M059J (cell line): ENCODE measurements at regions not wholly inside any gene's neighbourhood (a gene's known extent, or its start where the extent isn't known, plus 50 kb on each side); places are given as distances from the start of the nearest gene placed in this dataset.
"Not testable (repeated sequence)": the region's sequence is repeated elsewhere in the genome, so short reads cannot be mapped to it uniquely, and the experiment has no call there.

Source experiments
- DNase-seq: peaks from one replicate; pipeline ENCODE4 v3.0.0-alpha.2; 2012; ENCODE audit warnings: low read depth

- no peak for DNase-seq
Measured at GRCh38 chrX:75673468-75673867, 111.6 kb downstream of the MAGEE2 start.

DNA sequence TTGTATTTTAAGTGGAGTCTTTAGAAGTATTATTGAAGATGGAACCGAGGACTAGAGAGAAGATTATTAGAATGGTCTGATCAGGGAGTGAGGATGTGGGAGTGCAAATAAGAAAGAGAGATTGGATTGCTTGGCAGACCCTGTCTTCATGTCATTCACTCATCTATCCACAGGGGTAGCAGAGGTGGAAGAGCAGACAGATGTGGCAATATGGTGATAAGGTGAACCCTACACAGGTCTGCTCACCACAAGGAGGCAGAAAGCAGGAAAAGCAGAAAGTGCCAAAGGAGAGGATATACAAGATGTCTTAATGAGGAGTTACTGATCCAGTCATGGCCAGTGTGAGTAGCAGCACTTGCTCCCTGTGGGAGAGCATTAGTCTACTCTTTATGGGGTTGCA lies 129.4 kb downstream of the MAGEE2 start:
- no peak for DNase-seq

GRCh38 chrX:75649829-75650228 lies 127.0 kb upstream of the ZDHHC15 start:
- no peak for DNase-seq

DNA sequence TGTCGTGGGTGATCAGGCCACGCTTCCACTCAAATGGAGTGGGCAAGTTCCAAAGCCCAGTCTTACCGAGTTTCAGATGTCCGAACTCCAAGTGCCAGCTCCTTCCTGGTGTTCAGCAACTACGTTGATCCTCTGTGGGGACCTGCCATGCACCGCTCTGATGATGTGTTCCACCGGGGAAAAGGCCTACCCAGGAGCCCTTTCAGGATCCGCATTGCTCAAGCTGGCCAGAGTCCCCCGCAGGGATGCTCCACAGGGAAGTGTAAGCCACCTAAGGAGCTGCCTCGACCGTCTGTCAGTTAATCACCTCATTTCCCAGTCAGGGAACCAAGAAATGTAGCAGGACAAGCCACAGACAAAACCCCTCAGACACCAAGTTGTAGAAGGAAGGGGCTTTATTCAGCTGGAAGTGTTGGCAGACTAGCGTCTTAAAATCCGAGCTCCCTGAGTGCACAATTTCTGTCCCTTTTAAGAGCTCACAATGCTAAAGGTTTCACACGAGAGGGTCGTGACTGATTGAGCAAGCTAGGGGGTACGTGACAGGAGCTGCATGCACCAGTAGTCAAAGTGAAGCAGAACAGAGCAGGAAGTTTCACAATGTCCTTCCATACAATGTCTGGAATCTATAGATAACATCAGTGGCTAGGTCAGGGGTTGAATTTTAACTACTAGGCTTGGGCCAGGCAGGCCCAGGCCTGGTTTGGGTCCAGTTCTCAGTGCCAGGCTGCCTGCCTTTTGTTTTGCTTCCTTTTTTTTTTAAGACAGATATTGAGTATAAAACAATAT lies 126.2 kb upstream of the ZDHHC15 start:
- DNase-seq, result no peak

DNA sequence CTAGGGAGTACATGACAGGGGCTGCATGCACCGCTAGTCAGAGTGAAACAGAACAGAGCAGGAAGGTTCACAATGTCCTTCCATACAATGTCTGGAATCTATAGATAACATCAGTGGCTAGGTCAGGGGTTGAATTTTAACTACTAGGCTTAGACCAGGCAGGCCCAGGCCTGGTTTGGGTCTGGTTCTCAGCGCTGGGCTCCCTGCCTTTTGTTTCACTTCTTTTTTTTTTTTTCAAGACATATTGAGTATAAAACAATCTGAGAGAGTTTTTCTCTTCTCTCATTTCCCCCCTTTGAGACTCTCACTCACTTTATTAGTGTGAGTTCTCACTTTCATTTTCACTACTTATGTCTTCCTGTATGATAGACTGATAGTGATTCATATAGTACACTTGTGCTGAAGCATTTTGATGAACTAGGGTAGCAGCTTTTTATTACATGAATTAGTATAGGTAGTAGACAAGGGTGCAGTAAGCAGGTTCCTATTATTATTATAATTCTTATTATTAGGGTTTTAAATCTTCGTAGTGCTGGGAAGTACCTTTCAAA lies 120.0 kb upstream of the ZDHHC15 start:
- DNase-seq, result no peak

- DNase-seq, result no peak
Measured at GRCh38 chrX:75638332-75638731, 115.5 kb upstream of the ZDHHC15 start.

GRCh38 chrX:75625232-75625631 lies 102.4 kb upstream of the ZDHHC15 start:
- DNase-seq, result no peak

GRCh38 chrX:75623535-75623934 lies 100.7 kb upstream of the ZDHHC15 start:
- DNase-seq, result no peak

DNA sequence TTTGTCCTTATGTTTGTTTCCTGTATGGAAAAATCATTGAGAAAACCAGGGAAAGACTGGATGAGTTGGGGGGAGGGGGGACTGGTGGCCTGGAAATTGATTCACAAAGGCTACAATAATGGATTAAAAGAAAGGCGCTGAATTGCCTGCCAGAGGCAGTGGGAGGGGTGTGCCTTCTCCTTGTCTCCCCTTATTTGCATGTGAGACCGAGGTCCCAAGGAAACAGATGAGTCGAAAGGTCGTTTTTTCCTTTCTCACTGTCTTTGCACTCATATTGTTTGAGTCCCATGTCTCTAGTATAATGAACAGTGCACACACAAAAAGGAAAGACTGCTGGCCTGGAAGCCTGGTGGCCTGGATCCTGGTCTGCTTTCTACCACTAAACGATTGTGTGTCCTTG lies 86.6 kb upstream of the ZDHHC15 start:
- no peak for DNase-seq

- peak; percentile 22 for DNase-seq
Measured at GRCh38 chrX:75603833-75604232, 81.0 kb upstream of the ZDHHC15 start.

DNA sequence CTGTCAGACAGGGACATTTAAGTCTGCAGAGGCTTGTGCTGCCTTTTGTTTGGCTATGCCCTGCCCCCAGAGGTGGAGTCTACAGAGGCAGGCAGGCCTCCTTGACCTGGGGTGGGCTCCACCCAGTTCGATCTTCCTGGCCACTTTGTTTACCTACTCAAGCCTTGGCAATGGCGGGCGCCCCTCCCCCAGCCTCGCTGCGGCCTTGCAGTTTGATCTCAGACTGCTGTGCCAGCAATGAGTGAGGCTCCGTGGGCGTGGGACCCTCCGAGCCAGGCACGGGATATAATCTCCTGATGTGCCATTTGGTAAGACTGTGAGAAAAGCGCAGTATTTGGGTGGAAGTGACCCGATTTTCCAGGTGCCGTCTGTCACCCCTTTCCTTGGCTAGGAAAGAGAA lies 79.2 kb upstream of the ZDHHC15 start:
- DNase-seq, result not testable (repeated sequence)

DNA sequence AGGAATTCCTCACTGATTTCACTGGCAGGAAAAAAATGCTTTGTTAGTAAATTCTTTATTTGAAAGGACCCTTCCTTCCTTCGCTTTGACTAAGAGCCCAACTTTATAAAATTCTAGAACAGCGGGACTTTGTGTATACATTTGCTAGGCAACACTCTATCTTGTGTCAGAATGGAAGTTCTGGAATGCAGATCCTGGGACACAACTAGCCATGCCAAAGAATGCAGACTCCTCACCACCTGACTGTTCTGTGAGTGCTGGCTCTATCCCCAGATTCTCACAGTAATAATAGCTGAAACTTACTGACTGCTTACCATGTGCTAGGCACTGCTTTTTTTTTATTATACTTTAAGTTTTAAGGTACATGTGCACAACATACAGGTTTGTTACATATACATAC lies 73.3 kb upstream of the ZDHHC15 start:
- DNase-seq, result no peak

GRCh38 chrX:75593186-75593585 lies 70.3 kb upstream of the ZDHHC15 start:
- DNase-seq, result not testable (repeated sequence)

DNA sequence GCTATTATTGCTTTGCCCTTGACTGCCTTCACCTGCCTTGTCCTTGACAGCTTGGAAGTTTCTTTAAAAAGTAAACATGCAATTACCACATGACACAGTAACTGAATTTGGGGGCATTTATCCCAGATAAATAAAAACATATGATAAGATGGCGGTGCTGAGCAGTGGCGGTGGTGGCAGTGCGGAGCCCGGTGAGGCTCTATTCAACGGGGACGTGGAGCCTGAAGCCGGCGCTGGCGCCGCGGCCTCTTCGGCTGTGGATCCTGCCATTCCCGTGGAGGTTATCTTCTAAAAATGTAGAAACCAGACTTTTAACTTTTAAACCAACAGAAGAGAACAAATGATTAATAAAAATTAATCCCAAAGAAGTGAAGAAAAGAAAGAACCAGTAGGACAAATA lies 59.7 kb upstream of the ZDHHC15 start:
- DNase-seq, result no peak
